DOHH2 (cell line): ENCODE measurements at regions not wholly inside any gene's neighbourhood (a gene's known extent, or its start where the extent isn't known, plus 50 kb on each side); places are given as distances from the start of the nearest gene placed in this dataset.

Source experiments
- CTCF ChIP-seq: fragments of 200-600 bp; sonication (generic); IDR thresholded peaks from one replicate; pipeline ENCODE4 v1.5.1; 2014; ENCODE audit warnings: antibody characterized with exemption, mild to moderate bottlenecking, low read depth, low read length; ENCODE audit not compliant: poor library complexity, severe bottlenecking
- EZH2phosphoT487 ChIP-seq: fragments of 200-600 bp; sonication (generic); IDR thresholded peaks from 2 replicates; pipeline ENCODE4 v1.6.1; 2017; ENCODE audit warnings: borderline replicate concordance, mild to moderate bottlenecking, antibody characterized with exemption, low read length, moderate library complexity, mixed read lengths

GRCh38 chr5:39726467-39726866 lies 301.7 kb upstream of the DAB2 start:
- TF ChIP-seq CTCF (no peak), EZH2phosphoT487 (no peak)
